Right renal pelvis (tissue), 4 donors: ENCODE measurements at regions not wholly inside any gene's neighbourhood (a gene's known extent, or its start where the extent isn't known, plus 50 kb on each side); places are given as distances from the start of the nearest gene placed in this dataset.
"Not testable (repeated sequence)": the region's sequence is repeated elsewhere in the genome, so short reads cannot be mapped to it uniquely, and the experiment has no call there.

Source experiments
- DNase-seq, 4 donors: peaks; one replicate each; pipeline ENCODE4 v3.0.0-alpha.2; 2013; ENCODE audit warnings: low read depth in 4 of 4, low spot score in 3 of 4, missing footprints in 1 of 4

- DNase-seq: no peak
Observed at GRCh38 chr10:25797888-25798429, 136.1 kb upstream of the MYO3A start.

- no peak for DNase-seq
Observed at GRCh38 chr10:25804505-25804904, 129.5 kb upstream of the MYO3A start.

GRCh38 chr10:25805986-25806385 lies 128.0 kb upstream of the MYO3A start:
- no peak for DNase-seq

GRCh38 chr10:25808372-25808771 lies 125.7 kb upstream of the MYO3A start:
- no peak for DNase-seq

- no peak for DNase-seq
Observed at GRCh38 chr10:25811052-25811685, 122.9 kb upstream of the MYO3A start.

- DNase-seq: no peak
Observed at GRCh38 chr10:25813511-25813910, 120.5 kb upstream of the MYO3A start.

GRCh38 chr10:25815236-25815635 lies 118.8 kb upstream of the MYO3A start:
- no peak for DNase-seq

GRCh38 chr10:25815999-25816768 lies 117.8 kb upstream of the MYO3A start:
- peak; percentile 10 to 18 (median 12) for DNase-seq

- DNase-seq: no peak
Observed at GRCh38 chr10:25817200-25817599, 116.8 kb upstream of the MYO3A start.

GRCh38 chr10:25818751-25819150 lies 115.3 kb upstream of the MYO3A start:
- no peak for DNase-seq

GRCh38 chr10:25820472-25820871 lies 113.6 kb upstream of the MYO3A start:
- no peak for DNase-seq

GRCh38 chr10:25820874-25821273 lies 113.2 kb upstream of the MYO3A start:
- no peak for DNase-seq

GRCh38 chr10:25824050-25824449 lies 110.0 kb upstream of the MYO3A start:
- DNase-seq: no peak

GRCh38 chr10:25828475-25828874 lies 105.6 kb upstream of the MYO3A start:
- DNase-seq: no peak

- peak in 3 of 4 donors; percentile 4 to 33 (median 24) for DNase-seq
Observed at GRCh38 chr10:25831080-25831479, 102.9 kb upstream of the MYO3A start.

GRCh38 chr10:25839683-25840082 lies 94.3 kb upstream of the MYO3A start:
- DNase-seq: no peak

- not testable (repeated sequence) for DNase-seq
Observed at GRCh38 chr10:25840875-25841274, 93.2 kb upstream of the MYO3A start.

- DNase-seq: no peak
Observed at GRCh38 chr10:25842146-25842545, 91.9 kb upstream of the MYO3A start.

- no peak for DNase-seq
Observed at GRCh38 chr10:25843551-25844170, 90.4 kb upstream of the MYO3A start.

GRCh38 chr10:25844716-25845115 lies 89.3 kb upstream of the MYO3A start:
- not testable (repeated sequence) for DNase-seq

GRCh38 chr10:25849268-25849667 lies 84.8 kb upstream of the MYO3A start:
- DNase-seq: no peak

- no peak for DNase-seq
Observed at GRCh38 chr10:25849988-25850387, 84.0 kb upstream of the MYO3A start.
